Activated B cell treated with CpG ODN at 0.5 μM for 24 hours (primary cell): ENCODE measurements at regions not wholly inside any gene's neighbourhood (a gene's known extent, or its start where the extent isn't known, plus 50 kb on each side); places are given as distances from the start of the nearest gene placed in this dataset.
"Not testable (repeated sequence)": the region's sequence is repeated elsewhere in the genome, so short reads cannot be mapped to it uniquely, and the experiment has no call there.

ENCODE experiments used
- ATAC-seq: fragments of 200-7000 bp; cut with Tn5 transposase; one replicate; pipeline ENCODE4 v1.10.0; 2021; ENCODE audit warnings: low read depth, mild to moderate bottlenecking, moderate library complexity
- CTCF ChIA-PET: fragments of 350-600 bp; sonication (Branson Sonifier 250); formaldehyde crosslinking; loops from one replicate; lab custom pipeline; 2021; ENCODE audit warnings: antibody characterized with exemption; lab: Charles Lee
- POLR2A ChIA-PET: fragments of 350-600 bp; sonication (Branson Sonifier 250); formaldehyde crosslinking; loops from one replicate; lab custom pipeline; 2021; ENCODE audit warnings: antibody characterized with exemption; lab: Charles Lee
- DNase-seq: peaks from one replicate; pipeline ENCODE4 v3.0.0; 2022
- H3K27ac Mint-ChIP-seq: one replicate; pipeline ENCODE4 v1.8.0; 2020; ENCODE audit warnings: mixed read lengths
- H3K27me3 Mint-ChIP-seq: one replicate; pipeline ENCODE4 v1.8.0; 2021; ENCODE audit warnings: mixed read lengths
- H3K36me3 Mint-ChIP-seq: one replicate; pipeline ENCODE4 v1.8.0; 2021; ENCODE audit warnings: low read depth, mixed read lengths
- H3K4me1 Mint-ChIP-seq: one replicate; pipeline ENCODE4 v1.8.0; 2021; ENCODE audit warnings: mixed read lengths
- H3K4me3 Mint-ChIP-seq: one replicate; pipeline ENCODE4 v1.8.0; 2020; ENCODE audit warnings: mild to moderate bottlenecking, mixed read lengths
- H3K9me3 Mint-ChIP-seq: one replicate; pipeline ENCODE4 v1.8.0; 2020; ENCODE audit warnings: mixed read lengths
- CTCF ChIP-seq: fragments of 200-600 bp; IDR thresholded peaks from one replicate; pipeline ENCODE4 v1.8.0; 2022; ENCODE audit warnings: antibody characterized with exemption, mild to moderate bottlenecking
- intact Hi-C: fragments of 100-400 bp; cut with micrococcal nuclease; formaldehyde crosslinking; loops from one replicate; pipeline ENCODE4 v1.15.1; 2024

- DNase-seq (no peak), ATAC-seq (no peak)
- ChIA-PET POLR2A (no interaction called here), CTCF (no interaction called here)
- H3K4me3 Mint-ChIP-seq = no peak overlapping the region
- no peak for TF ChIP-seq CTCF
- H3K9me3 Mint-ChIP-seq = peaks cover 3% of the 10 kb centered on the region
- H3K36me3 Mint-ChIP-seq = no peaks in the 10 kb centered on the region
- H3K27me3 Mint-ChIP-seq = peaks cover 3% of the 10 kb centered on the region
- H3K27ac Mint-ChIP-seq = no peak overlapping the region
- intact Hi-C loops = no loop called here
- no peaks in the 10 kb centered on the region for H3K4me1 Mint-ChIP-seq
Measured at GRCh38 chr5:135741040-135741439, 93.4 kb upstream of the SLC25A48 start.

- Mint-ChIP-seq H3K27ac (no peak overlapping the region), H3K4me3 (no peak overlapping the region), H3K27me3 (peaks cover 3% of the 10 kb centered on the region), H3K36me3 (no peaks in the 10 kb centered on the region), H3K4me1 (no peaks in the 10 kb centered on the region), H3K9me3 (peaks cover 3% of the 10 kb centered on the region)
- intact Hi-C loops = no loop called here
- ChIA-PET POLR2A (no interaction called here), CTCF (no interaction called here)
- no peak for TF ChIP-seq CTCF
- DNase-seq (no peak), ATAC-seq (no peak)
Measured at GRCh38 chr5:135740475-135740874, 94.0 kb upstream of the SLC25A48 start.

- H3K27ac Mint-ChIP-seq = no peak overlapping the region
- intact Hi-C loops = no loop called here
Measured at GRCh38 chr5:135739383-135739981, 95.0 kb upstream of the SLC25A48 start.

GRCh38 chr5:135738564-135738875, 95.9 kb upstream of the SLC25A48 start:
- TF ChIP-seq CTCF = no peak
- peaks cover 3% of the 10 kb centered on the region for H3K27me3 Mint-ChIP-seq
- CTCF ChIA-PET = no interaction called here
- H3K9me3 Mint-ChIP-seq = no peaks in the 10 kb centered on the region
- ATAC-seq (no peak), DNase-seq (no peak)
- intact Hi-C loops = no loop called here
- no peak overlapping the region for H3K4me3 Mint-ChIP-seq
- H3K27ac Mint-ChIP-seq = no peak overlapping the region
- H3K36me3 Mint-ChIP-seq = no peaks in the 10 kb centered on the region
- POLR2A ChIA-PET = no interaction called here
- H3K4me1 Mint-ChIP-seq = no peaks in the 10 kb centered on the region

More at GRCh38 chr5:135739383-135739981, 95.0 kb upstream of the SLC25A48 start:
- Mint-ChIP-seq H3K9me3 (no peaks in the 10 kb centered on the region), H3K36me3 (no peaks in the 10 kb centered on the region), H3K4me3 (no peak overlapping the region), H3K27me3 (peaks cover 3% of the 10 kb centered on the region), H3K4me1 (no peaks in the 10 kb centered on the region)
- DNase-seq = no peak
- TF ChIP-seq CTCF = no peak
- ATAC-seq = no peak
- ChIA-PET POLR2A (no interaction called here), CTCF (no interaction called here)

GRCh38 chr5:135737701-135738563, 96.5 kb upstream of the SLC25A48 start:
- CTCF ChIA-PET = no interaction called here
- POLR2A ChIA-PET = no interaction called here
- TF ChIP-seq CTCF = no peak
- DNase-seq (no peak), ATAC-seq (no peak)
- Mint-ChIP-seq H3K36me3 (no peaks in the 10 kb centered on the region), H3K4me3 (no peak overlapping the region), H3K4me1 (no peaks in the 10 kb centered on the region), H3K9me3 (no peaks in the 10 kb centered on the region), H3K27ac (no peak overlapping the region), H3K27me3 (peaks cover 3% of the 10 kb centered on the region)
- intact Hi-C loops = no loop called here

- POLR2A ChIA-PET, ATAC-seq, DNase-seq, H3K9me3 Mint-ChIP-seq, H3K27ac Mint-ChIP-seq, H3K4me3 Mint-ChIP-seq, CTCF ChIA-PET, H3K27me3 Mint-ChIP-seq, H3K4me1 Mint-ChIP-seq, H3K36me3 Mint-ChIP-seq, intact Hi-C loops: not testable (repeated sequence)
Measured at GRCh38 chr5:135736952-135737351, 97.5 kb upstream of the SLC25A48 start.
